Germinal center (tissue), 1 donor: ENCODE measurements at regions not wholly inside any gene's neighbourhood (a gene's known extent, or its start where the extent isn't known, plus 50 kb on each side); places are given as distances from the start of the nearest gene placed in this dataset.

Experiments
- DNase-seq: peaks from one replicate; pipeline ENCODE4 v3.0.0; 2012; ENCODE audit warnings: mixed read lengths, low spot score

- no peak for DNase-seq
Observed at GRCh38 chr13:60765700-60766411, 368.8 kb downstream of the TDRD3 start.

- no peak for DNase-seq
Observed at GRCh38 chr13:60759499-60759898, 362.5 kb downstream of the TDRD3 start.

GRCh38 chr13:60758637-60759036, 361.6 kb downstream of the TDRD3 start:
- no peak for DNase-seq

GRCh38 chr13:60757501-60758215, 360.6 kb downstream of the TDRD3 start:
- DNase-seq: no peak

GRCh38 chr13:60756306-60756705, 359.3 kb downstream of the TDRD3 start:
- DNase-seq: no peak

GRCh38 chr13:60755380-60756163, 358.6 kb downstream of the TDRD3 start:
- DNase-seq: no peak

- DNase-seq: no peak
Observed at GRCh38 chr13:60754211-60755090, 357.4 kb downstream of the TDRD3 start.

GRCh38 chr13:60753641-60754040, 356.6 kb downstream of the TDRD3 start:
- DNase-seq: no peak

- DNase-seq: no peak
Observed at GRCh38 chr13:60745343-60745742, 348.3 kb downstream of the TDRD3 start.

GRCh38 chr13:60733933-60734332, 336.9 kb downstream of the TDRD3 start:
- DNase-seq: no peak

GRCh38 chr13:60727140-60727539, 330.1 kb downstream of the TDRD3 start:
- no peak for DNase-seq

- DNase-seq: no peak
Observed at GRCh38 chr13:60721063-60721462, 324.0 kb downstream of the TDRD3 start.

- DNase-seq: no peak
Observed at GRCh38 chr13:60720590-60720989, 323.6 kb downstream of the TDRD3 start.

- DNase-seq: no peak
Observed at GRCh38 chr13:60716313-60716712, 319.3 kb downstream of the TDRD3 start.

- DNase-seq: no peak
Observed at GRCh38 chr13:60707878-60708277, 310.9 kb downstream of the TDRD3 start.

GRCh38 chr13:60701895-60702294, 304.9 kb downstream of the TDRD3 start:
- DNase-seq: no peak

GRCh38 chr13:60700994-60701393, 304.0 kb downstream of the TDRD3 start:
- DNase-seq: no peak

- no peak for DNase-seq
Observed at GRCh38 chr13:60699636-60700035, 302.6 kb downstream of the TDRD3 start.

GRCh38 chr13:60696602-60697001, 299.6 kb downstream of the TDRD3 start:
- no peak for DNase-seq

GRCh38 chr13:60691268-60691667, 294.2 kb downstream of the TDRD3 start:
- DNase-seq: no peak

- DNase-seq: no peak
Observed at GRCh38 chr13:60690604-60691003, 293.6 kb downstream of the TDRD3 start.

- no peak for DNase-seq
Observed at GRCh38 chr13:60689571-60689970, 292.6 kb downstream of the TDRD3 start.
